Activated CD4-positive, alpha-beta memory T cell treated with anti-CD3 and anti-CD28 coated beads for 36 hours (primary cell): ENCODE measurements at regions not wholly inside any gene's neighbourhood (a gene's known extent, or its start where the extent isn't known, plus 50 kb on each side); places are given as distances from the start of the nearest gene placed in this dataset. TPM values are rescaled to one million over a fixed set of nuclear protein-coding genes. Genes with fewer than 3 reads are reported as not detected.

Source experiments
- CTCF ChIA-PET: fragments of 350-600 bp; sonication (Branson Sonifier 250); formaldehyde crosslinking; loops from one replicate; lab custom pipeline; 2021; ENCODE audit warnings: antibody characterized with exemption, inconsistent platforms; lab: Charles Lee
- POLR2A ChIA-PET: fragments of 350-600 bp; sonication (Branson Sonifier 250); formaldehyde crosslinking; loops from one replicate; lab custom pipeline; 2021; ENCODE audit warnings: antibody characterized with exemption; lab: Charles Lee
- DNase-seq: peaks from one replicate; pipeline ENCODE4 v3.0.0-alpha.2; 2020
- H3K27ac Mint-ChIP-seq: one replicate; pipeline ENCODE4 v1.8.0; 2021; ENCODE audit warnings: mixed read lengths
- H3K27me3 Mint-ChIP-seq: one replicate; pipeline ENCODE4 v1.8.0; 2021; ENCODE audit warnings: mixed read lengths
- H3K36me3 Mint-ChIP-seq: one replicate; pipeline ENCODE4 v1.8.0; 2021; ENCODE audit warnings: mixed read lengths
- H3K4me1 Mint-ChIP-seq: one replicate; pipeline ENCODE4 v1.8.0; 2021; ENCODE audit warnings: low read depth, mixed read lengths
- H3K4me3 Mint-ChIP-seq: one replicate; pipeline ENCODE4 v1.8.0; 2021; ENCODE audit warnings: mild to moderate bottlenecking, mixed read lengths
- H3K9me3 Mint-ChIP-seq: one replicate; pipeline ENCODE4 v1.8.0; 2021; ENCODE audit warnings: mixed read lengths
- intact Hi-C: fragments of 100-400 bp; cut with micrococcal nuclease; formaldehyde crosslinking; loops from one replicate; pipeline ENCODE4 v1.15.1; 2023
- microRNA-seq: library from miRNA; unstranded; fragments of <30 nt; microRNA quantifications from one replicate; pipeline ENCODE4 v1.2.0, GENCODE V29; 2022; ENCODE audit warnings: borderline number of aligned reads, borderline microRNAs expressed, borderline replicate concordance

DNA sequence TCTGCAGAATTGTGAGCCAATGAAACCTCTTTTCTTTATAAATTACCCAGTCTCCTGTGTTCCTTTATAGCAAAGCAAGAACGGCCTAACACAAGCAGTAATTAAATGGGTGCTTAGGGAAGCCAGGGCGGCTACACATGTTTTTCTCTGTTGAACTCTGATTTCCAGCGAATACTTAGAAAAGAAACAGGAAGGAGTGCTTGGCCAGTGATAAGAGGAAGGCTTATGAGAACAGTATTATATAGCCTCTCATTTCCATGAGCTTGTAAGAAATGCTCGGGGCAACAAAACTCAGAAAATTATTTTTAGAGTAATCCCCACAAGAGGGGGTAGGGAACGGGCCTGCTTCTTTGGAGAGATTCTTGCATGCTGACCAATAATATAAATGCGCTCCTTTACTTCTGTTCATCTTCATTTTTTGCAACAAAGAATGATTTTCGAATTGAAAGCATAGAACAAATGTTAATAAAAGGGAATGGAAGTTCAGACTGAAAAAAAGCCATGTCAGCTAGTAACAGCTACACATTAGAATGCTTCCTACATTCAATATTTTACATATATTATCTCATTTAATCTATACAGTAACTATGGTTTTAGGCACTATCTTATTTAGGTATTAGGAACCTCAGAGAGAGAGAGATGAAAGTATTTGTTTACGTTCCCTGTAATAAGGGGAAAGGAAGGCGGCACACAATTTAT lies 49.7 kb upstream of the CCDC85A start:
- Mint-ChIP-seq H3K27me3 (no peaks in the 10 kb centered on the region), H3K9me3 (peaks cover 3% of the 10 kb centered on the region), H3K4me1 (no peaks in the 10 kb centered on the region), H3K4me3 (no peak overlapping the region), H3K36me3 (no peaks in the 10 kb centered on the region), H3K27ac (no peak overlapping the region)
- intact Hi-C loops = loop anchor here (5.0 kb wide), 1 partner anchor 1383 kb away; no protein-coding TSS in a partner anchor
- ChIA-PET CTCF (no interaction called here), POLR2A (no interaction called here)
- DNase-seq = no peak

Small RNA genes lying in the stretch of these regions (microRNA-seq; reads per million reads assigned to microRNA genes)
- gene MIR216A (not detected), gene MIR216B (not detected), gene MIR217 (not detected)
